Liver (tissue), 8 donors: ENCODE measurements at regions not wholly inside any gene's neighbourhood (a gene's known extent, or its start where the extent isn't known, plus 50 kb on each side); places are given as distances from the start of the nearest gene placed in this dataset.

Experiments used
- DNase-seq: peaks from one replicate; pipeline ENCODE4 v3.0.0-alpha.2; 2017; ENCODE audit warnings: low spot score
- H3K27ac ChIP-seq, 2 donors: one replicate each; pipeline ENCODE4 v1.7.0; 2013; ENCODE audit warnings: inconsistent platforms in 2 of 2, low read length in 2 of 2, control low read depth in 1 of 2, low read depth in 1 of 2, mild to moderate bottlenecking in 1 of 2
- H3K27me3 ChIP-seq, 4 donors: one replicate each; pipeline versions ENCODE4 v1.6.1 to v1.7.0; 2013; ENCODE audit warnings: low read length in 3 of 4, inconsistent platforms in 1 of 4, mild to moderate bottlenecking in 1 of 4, moderate library complexity in 1 of 4; ENCODE audit not compliant: control insufficient read depth in 4 of 4, insufficient read depth in 4 of 4
- H3K36me3 ChIP-seq, 4 donors: one replicate each; pipeline versions ENCODE4 v1.6.1 to v1.7.0; 2013; ENCODE audit warnings: low read length in 3 of 4, mild to moderate bottlenecking in 3 of 4, low read depth in 1 of 4, moderate library complexity in 1 of 4; ENCODE audit not compliant: control insufficient read depth in 4 of 4, insufficient read depth in 3 of 4
- H3K4me1 ChIP-seq, 4 donors: one replicate each; pipeline versions ENCODE4 v1.6.1 to v1.7.0; 2013; ENCODE audit warnings: low read length in 3 of 4, mild to moderate bottlenecking in 3 of 4, moderate library complexity in 1 of 4; ENCODE audit not compliant: control insufficient read depth in 4 of 4, insufficient read depth in 4 of 4
- H3K4me3 ChIP-seq, 3 donors: one replicate each; pipeline versions ENCODE4 v1.6.1 to v1.7.0; 2013; ENCODE audit warnings: low read length in 3 of 3, control low read depth in 1 of 3, low read depth in 1 of 3, mild to moderate bottlenecking in 1 of 3
- H3K9ac ChIP-seq, 2 donors: one replicate each; pipeline ENCODE4 v1.7.0; 2013; ENCODE audit warnings: low read length in 2 of 2, mild to moderate bottlenecking in 2 of 2, moderate library complexity in 2 of 2, control low read depth in 1 of 2, low read depth in 1 of 2
- H3K9me3 ChIP-seq, 4 donors: one replicate each; pipeline versions ENCODE4 v1.6.1 to v1.7.0; 2013; ENCODE audit warnings: low read length in 3 of 4; ENCODE audit not compliant: control insufficient read depth in 4 of 4
- FOXA1 ChIP-seq: IDR thresholded peaks from 2 replicates; pipeline ENCODE4 v1.6.1; 2016; ENCODE audit warnings: antibody characterized with exemption
- HNF4A ChIP-seq, 2 donors: conservative IDR thresholded peaks; 2 replicates each; pipeline ENCODE4 v1.6.1; 2016; ENCODE audit warnings: antibody characterized with exemption in 2 of 2, mild to moderate bottlenecking in 2 of 2
- HNF4G ChIP-seq: IDR thresholded peaks from 2 replicates; pipeline ENCODE4 v1.6.1; 2016; ENCODE audit warnings: antibody characterized with exemption
- JUND ChIP-seq, 2 donors: IDR thresholded peaks; 2 replicates each; pipeline ENCODE4 v1.6.1; 2016; ENCODE audit warnings: antibody characterized with exemption in 2 of 2
- NR2F2 ChIP-seq: IDR thresholded peaks from 2 replicates; pipeline ENCODE4 v1.6.1; 2016; ENCODE audit warnings: antibody characterized with exemption
- RAD21 ChIP-seq, 2 donors: IDR thresholded peaks; 2 replicates each; pipeline ENCODE4 v1.6.1; 2016; ENCODE audit warnings: antibody characterized with exemption in 2 of 2, mild to moderate bottlenecking in 2 of 2
- RXRA ChIP-seq, 2 donors: IDR thresholded peaks; 2 replicates each; pipeline ENCODE4 v1.6.1; 2017 to 2018; ENCODE audit warnings: antibody characterized with exemption in 2 of 2, mild to moderate bottlenecking in 1 of 2
- TAF1 ChIP-seq: conservative IDR thresholded peaks from 2 replicates; pipeline ENCODE4 v1.6.1; 2016; ENCODE audit warnings: antibody characterized with exemption, mild to moderate bottlenecking
- YY1 ChIP-seq: IDR thresholded peaks from 2 replicates; pipeline ENCODE4 v1.6.1; 2016; ENCODE audit warnings: antibody characterized with exemption, mild to moderate bottlenecking
- WGBS: extraction: QIAGEN DNeasy Blood & Tissue Kit; methylation state at CpG from one replicate; pipeline ENCODE4 v1.1.7; 2013; 5-methylcytosine and 5-hydroxymethylcytosine counted together
- TF ChIP-seq, protein P1 (sequence below): IDR thresholded peaks from 2 replicates; pipeline ENCODE4 v1.6.1; 2016; ENCODE audit warnings: antibody characterized with exemption, mild to moderate bottlenecking
- TF ChIP-seq, protein P2 (sequence below): fragments of 150-350 bp; IDR thresholded peaks from 2 replicates; pipeline ENCODE4 v1.5.1; 2017; ENCODE audit warnings: improper control_type of control experiment, low read depth, low read length; ENCODE audit not compliant: missing input control
- TF ChIP-seq, protein P3 (sequence below): IDR thresholded peaks from 2 replicates; pipeline ENCODE4 v1.6.1; 2016; ENCODE audit warnings: antibody characterized with exemption
- donor health status: healthy.
- donor health status: healthy.
- donor health status: healthy.
- donor health status: healthy.
- donor health status: healthy.

DNA sequence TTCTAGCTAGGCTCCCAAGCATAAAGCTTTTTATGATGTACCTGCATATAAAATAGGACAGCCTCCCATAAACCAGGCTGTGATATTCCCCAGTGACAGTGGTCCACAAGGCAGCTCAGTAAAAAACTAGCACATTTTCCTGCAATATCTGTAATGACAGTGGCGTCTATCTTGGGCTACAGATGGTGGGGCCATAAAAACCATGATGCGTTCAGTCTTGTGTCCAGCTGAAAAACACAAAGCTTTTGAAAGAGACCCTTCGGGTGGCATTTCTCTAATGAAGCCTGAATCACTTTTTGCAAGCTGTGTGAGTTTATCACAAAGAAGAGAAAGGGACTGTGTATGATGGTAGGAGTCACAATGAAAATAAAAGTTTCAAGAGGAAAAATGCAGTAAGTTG is 183.5 kb downstream of the DSC3 start:
- 78% methylated on average over 3 of the region's 3 CpGs for WGBS
- H3K9ac ChIP-seq, result no peak overlapping the region
- no peaks in the 10 kb centered on the region for H3K9me3 ChIP-seq
- H3K4me3 ChIP-seq, result no peak overlapping the region
- no peaks in the 10 kb centered on the region for H3K4me1 ChIP-seq
- H3K27ac ChIP-seq, result no peak overlapping the region
- no peak for DNase-seq
- H3K27me3 ChIP-seq, result no peaks in the 10 kb centered on the region
- H3K36me3 ChIP-seq, result no peaks in the 10 kb centered on the region
- TF ChIP-seq FOXA1 (no peak), NR2F2 (no peak), RXRA (IDR thresholded peaks at IDR 0.05) (no peak), HNF4G (no peak), RAD21 (IDR thresholded peaks at IDR 0.05) (no peak), TAF1 (no peak), YY1 (no peak)
- TF ChIP-seq, protein P1, sequence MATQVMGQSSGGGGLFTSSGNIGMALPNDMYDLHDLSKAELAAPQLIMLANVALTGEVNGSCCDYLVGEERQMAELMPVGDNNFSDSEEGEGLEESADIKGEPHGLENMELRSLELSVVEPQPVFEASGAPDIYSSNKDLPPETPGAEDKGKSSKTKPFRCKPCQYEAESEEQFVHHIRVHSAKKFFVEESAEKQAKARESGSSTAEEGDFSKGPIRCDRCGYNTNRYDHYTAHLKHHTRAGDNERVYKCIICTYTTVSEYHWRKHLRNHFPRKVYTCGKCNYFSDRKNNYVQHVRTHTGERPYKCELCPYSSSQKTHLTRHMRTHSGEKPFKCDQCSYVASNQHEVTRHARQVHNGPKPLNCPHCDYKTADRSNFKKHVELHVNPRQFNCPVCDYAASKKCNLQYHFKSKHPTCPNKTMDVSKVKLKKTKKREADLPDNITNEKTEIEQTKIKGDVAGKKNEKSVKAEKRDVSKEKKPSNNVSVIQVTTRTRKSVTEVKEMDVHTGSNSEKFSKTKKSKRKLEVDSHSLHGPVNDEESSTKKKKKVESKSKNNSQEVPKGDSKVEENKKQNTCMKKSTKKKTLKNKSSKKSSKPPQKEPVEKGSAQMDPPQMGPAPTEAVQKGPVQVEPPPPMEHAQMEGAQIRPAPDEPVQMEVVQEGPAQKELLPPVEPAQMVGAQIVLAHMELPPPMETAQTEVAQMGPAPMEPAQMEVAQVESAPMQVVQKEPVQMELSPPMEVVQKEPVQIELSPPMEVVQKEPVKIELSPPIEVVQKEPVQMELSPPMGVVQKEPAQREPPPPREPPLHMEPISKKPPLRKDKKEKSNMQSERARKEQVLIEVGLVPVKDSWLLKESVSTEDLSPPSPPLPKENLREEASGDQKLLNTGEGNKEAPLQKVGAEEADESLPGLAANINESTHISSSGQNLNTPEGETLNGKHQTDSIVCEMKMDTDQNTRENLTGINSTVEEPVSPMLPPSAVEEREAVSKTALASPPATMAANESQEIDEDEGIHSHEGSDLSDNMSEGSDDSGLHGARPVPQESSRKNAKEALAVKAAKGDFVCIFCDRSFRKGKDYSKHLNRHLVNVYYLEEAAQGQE, result no peak

DNA sequence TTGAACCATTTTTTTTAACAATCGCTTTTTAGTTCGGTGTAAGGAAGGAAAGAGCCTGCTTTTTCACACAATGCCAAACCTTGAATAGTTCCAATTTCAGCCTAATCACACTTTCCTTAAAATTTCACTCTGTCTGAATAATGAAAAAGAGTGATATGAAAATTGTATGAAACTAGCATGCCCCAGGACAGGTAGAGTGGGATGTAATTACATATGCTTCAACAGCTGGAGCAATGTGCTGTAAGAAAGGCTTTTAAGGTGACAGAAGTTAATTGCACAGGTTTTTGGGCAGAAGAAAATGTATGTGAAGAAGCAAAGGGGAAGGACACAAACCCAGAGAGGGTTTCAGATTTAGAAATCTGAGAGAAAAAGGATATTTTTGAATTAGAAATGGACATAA is 184.0 kb downstream of the DSC3 start:
- Histone ChIP-seq H3K27ac (no peak overlapping the region), H3K27me3 (no peaks in the 10 kb centered on the region), H3K9ac (no peak overlapping the region), H3K36me3 (no peaks in the 10 kb centered on the region), H3K4me3 (no peak overlapping the region), H3K9me3 (no peaks in the 10 kb centered on the region), H3K4me1 (no peaks in the 10 kb centered on the region)
- WGBS, result 89% methylated on average over 2 of the region's 2 CpGs
- no peak for DNase-seq
- no peak for TF ChIP-seq JUND (IDR thresholded peaks at IDR 0.05)
- TF ChIP-seq, protein P2, sequence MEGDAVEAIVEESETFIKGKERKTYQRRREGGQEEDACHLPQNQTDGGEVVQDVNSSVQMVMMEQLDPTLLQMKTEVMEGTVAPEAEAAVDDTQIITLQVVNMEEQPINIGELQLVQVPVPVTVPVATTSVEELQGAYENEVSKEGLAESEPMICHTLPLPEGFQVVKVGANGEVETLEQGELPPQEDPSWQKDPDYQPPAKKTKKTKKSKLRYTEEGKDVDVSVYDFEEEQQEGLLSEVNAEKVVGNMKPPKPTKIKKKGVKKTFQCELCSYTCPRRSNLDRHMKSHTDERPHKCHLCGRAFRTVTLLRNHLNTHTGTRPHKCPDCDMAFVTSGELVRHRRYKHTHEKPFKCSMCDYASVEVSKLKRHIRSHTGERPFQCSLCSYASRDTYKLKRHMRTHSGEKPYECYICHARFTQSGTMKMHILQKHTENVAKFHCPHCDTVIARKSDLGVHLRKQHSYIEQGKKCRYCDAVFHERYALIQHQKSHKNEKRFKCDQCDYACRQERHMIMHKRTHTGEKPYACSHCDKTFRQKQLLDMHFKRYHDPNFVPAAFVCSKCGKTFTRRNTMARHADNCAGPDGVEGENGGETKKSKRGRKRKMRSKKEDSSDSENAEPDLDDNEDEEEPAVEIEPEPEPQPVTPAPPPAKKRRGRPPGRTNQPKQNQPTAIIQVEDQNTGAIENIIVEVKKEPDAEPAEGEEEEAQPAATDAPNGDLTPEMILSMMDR, result no peak
- no peak for TF ChIP-seq YY1
- no peak for TF ChIP-seq FOXA1
- TF ChIP-seq, protein P3, sequence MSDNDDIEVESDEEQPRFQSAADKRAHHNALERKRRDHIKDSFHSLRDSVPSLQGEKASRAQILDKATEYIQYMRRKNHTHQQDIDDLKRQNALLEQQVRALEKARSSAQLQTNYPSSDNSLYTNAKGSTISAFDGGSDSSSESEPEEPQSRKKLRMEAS, result no peak
- no peak for TF ChIP-seq HNF4A (conservative IDR thresholded peaks at IDR 0.05)

DNA sequence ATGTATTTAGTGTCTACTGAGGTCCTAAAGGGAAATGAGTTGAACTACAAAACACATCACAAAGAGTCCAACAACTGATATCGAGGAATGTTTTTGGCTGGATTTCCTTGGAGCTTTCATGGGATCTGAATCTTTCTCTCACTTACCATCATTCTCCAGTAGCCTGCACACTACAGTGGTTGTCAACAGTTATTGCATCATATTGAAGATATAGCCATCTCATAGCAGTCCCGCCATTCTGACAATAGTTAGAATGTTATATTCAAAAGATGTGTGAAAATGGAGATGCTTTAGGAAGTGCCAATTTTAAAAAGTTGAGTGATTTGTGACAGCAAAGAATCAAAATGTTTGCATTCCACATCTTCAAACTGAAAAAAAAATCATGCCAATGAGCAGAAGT is 186.8 kb downstream of the DSC3 start:
- Histone ChIP-seq H3K4me1 (no peaks in the 10 kb centered on the region), H3K4me3 (no peak overlapping the region), H3K9ac (no peak overlapping the region), H3K36me3 (no peaks in the 10 kb centered on the region), H3K27me3 (no peaks in the 10 kb centered on the region), H3K27ac (no peak overlapping the region), H3K9me3 (no peaks in the 10 kb centered on the region)
- 73% methylated on average over 2 of the region's 2 CpGs for WGBS
- no peak for DNase-seq
- TF ChIP-seq JUND (IDR thresholded peaks at IDR 0.05) (no peak), RXRA (IDR thresholded peaks at IDR 0.05) (no peak), RAD21 (IDR thresholded peaks at IDR 0.05) (no peak)
